Activated CD4-positive, alpha-beta T cell treated with anti-CD3 and anti-CD28 coated beads, Interleukin-2, Interleukin-4, amounts not matched to agents 100 ng/mL and 50 ng/mL, durations not matched to agents 16 hours and 8 hours (primary cell): ENCODE measurements at regions not wholly inside any gene's neighbourhood (a gene's known extent, or its start where the extent isn't known, plus 50 kb on each side); places are given as distances from the start of the nearest gene placed in this dataset.
"Not testable (repeated sequence)": the region's sequence is repeated elsewhere in the genome, so short reads cannot be mapped to it uniquely, and the experiment has no call there.

Experiments used
- DNase-seq: peaks from one replicate; pipeline ENCODE4 v3.0.0-alpha.2; 2020; ENCODE audit warnings: low spot score

DNA sequence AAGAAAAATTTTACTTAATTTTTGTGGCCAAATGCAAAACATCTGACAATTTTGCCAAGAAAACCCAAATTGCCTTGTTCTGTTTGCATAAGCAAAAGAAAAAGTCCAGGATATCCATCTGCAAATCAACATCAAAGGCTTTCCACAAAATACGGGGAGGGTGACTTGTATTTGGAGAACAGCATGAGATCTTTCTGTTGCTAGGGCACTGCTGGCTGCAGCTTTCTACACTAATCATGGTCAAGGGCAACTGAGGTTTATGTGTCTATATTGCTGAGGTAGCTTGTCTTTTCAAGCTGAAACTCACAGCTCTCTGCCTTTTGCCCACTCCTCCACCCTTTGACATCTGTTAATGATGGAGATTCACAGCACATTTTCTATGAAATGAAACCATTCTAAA is 389.1 kb downstream of the NKX6-1 start:
- DNase-seq, result no peak

DNA sequence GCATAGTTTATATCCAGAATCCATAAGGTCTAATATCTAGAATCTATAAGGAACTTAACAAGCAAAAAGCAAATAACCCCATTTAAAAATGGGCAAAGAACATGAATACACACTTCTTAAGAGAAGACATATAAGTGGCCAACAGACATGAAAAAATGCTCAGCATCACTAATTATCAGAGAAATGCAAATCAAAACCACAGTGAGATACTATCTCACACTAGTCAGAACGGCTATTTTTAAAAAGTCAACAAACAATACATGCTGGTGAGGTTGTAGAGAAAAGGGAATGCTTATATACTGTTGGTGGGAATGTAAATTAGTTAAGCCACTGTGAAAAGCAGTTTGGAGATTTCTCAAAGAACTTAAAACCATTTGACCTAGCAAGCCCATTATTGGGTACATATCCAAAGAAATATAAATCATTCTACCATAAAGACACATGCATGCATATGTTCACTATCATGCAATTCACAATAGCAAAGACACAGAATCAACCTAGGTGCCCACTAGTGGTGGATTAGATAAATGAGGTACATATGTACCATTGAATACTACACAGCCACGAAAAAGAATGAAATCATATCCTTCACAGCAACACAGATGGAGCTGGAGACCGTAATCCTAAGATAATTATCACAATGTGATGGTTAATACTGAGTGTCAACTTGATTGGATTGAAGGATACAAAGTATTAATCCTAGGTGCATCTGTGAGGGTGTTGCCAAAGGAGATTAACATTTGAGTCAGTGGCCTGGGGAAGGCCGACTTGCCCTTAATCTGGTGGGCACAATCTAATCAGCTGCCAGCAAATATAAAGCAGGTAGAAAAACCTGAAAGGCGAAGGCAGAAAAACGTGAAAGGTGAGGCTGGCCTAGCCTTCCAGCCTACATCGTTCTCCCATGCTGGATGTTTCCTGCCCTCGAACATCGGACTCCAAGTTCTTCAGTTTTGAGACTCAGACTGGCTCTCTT is 397.2 kb downstream of the NKX6-1 start:
- DNase-seq, result not testable (repeated sequence)

DNA sequence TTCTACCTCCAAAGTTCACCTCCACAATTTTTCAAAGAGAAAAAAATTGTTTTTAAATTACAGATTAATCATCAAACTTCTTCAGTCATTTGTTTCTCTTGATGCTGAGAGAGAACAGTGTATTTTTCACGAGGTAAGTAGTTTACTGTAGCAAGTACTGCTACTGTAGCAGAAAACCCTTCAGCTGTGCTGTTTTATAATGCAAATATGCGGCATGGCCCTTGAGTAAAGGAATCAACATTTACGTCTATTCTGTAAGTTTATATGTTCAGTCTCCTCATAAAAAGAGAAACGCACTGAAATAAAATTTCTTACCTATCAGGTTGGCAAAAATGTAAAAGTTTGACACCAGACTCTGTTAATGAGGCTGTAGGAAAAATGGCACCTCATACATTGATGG is 399.0 kb downstream of the NKX6-1 start:
- no peak for DNase-seq

DNA sequence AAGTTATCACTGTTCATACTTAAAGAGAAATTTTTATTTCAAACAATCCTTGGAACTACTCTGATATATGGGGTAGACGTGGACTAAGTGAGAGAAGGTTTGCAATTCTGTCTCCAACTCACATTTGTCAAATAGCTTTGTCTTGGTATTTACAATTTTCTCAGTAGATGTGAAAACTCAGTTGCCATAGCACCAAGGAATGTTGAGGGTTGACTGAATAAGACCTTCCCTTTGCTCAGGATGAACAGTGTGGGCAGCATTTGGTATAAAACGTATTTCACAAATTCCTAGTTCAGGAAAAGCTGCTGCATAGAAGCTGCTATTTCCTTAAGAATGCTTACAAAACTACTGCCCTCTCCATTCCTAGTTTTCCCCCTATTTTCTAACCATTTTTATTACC is 399.5 kb downstream of the NKX6-1 start:
- no peak for DNase-seq

DNA sequence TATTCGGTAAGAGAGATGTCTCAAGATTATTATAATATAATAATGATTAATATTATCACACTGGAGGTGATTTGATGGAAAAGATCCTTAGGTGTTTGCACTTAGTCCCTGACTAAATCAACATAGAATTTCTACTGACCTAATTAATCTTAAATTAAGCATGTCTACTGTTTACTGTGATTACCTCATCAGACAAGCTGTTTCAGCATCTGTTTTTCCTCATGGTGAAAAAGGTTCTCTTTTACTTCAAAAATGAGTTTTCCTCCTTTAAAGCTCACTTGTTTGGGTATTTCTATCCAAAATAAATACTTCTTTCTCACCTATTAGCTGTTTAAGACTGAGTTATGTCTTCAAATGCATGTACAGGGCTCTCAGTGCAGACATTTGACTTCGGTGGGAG is 407.8 kb downstream of the NKX6-1 start:
- no peak for DNase-seq

DNA sequence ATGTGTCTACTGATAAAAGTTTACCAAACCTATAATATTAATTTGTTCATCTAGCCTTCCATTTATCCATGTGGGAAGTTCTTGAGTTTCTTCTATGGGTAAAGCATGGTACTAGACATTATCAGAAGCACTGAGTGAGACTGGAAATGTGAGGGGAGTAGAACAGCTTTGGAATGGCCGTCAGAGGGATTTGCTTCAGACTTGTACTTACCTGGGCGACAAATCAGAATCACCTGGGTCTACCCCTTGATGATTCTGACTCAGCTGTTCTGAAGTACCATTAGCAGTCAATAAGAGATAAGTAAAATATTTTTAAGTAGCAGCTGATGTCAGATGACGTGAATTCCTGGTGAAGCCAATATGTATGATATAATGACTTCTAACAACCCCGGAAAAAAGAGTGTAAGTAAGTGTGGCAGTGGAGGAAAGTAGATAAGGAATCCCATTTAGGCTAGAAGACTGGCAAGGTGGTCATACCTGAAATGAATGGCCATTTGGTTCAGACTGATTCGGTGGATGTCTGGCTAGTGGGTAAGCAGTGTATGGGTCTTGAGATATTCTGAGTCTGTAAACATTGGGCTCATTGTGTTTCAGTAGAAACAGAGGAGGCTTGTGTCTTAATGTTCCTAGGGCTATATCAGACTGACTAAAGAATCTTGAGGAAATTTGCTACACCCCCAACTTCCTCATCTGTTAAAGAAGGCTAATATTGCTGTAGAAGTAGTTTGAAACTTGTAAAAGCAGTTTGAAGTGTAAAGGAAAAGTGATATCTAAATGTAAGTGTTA is 409.2 kb downstream of the NKX6-1 start:
- DNase-seq, result no peak

DNA sequence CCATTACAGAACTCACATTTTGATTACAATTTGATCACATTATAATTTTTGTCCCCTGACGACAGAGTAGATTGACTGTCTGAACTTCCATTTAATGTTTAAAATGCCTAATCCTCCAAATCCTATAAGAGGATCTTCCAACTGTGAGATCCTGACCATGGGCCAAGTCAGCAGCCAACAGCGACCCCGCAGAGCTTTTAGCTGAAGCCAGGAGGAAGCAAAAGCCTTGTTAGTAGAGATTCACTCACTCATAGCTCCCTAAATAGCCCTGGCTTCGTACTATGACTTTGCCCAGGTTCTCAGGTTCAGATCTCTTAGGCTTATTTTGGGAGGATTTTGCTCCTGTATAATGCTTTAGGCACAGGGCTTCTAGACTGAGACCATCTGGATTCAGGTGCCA is 413.1 kb downstream of the NKX6-1 start:
- no peak for DNase-seq

DNA sequence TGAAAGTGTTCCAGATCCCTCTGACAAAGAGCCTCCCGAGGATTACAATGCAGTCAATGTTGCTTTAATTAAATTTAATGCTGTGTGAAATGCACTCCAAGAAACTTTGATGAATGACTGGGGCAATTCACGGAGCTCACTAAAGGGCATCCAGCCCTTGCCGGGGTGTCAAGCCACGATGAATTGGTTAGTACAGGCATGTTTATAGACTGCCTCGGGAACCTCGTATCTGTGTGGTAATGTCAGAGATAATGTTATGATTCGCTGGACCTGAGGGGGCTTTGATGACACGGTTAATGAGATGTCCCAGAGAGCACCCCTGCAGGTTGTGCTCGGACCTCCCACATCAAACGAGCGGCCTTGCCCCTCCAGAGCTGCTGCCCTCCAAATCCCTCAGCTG is 428.8 kb downstream of the NKX6-1 start:
- DNase-seq, result no peak

DNA sequence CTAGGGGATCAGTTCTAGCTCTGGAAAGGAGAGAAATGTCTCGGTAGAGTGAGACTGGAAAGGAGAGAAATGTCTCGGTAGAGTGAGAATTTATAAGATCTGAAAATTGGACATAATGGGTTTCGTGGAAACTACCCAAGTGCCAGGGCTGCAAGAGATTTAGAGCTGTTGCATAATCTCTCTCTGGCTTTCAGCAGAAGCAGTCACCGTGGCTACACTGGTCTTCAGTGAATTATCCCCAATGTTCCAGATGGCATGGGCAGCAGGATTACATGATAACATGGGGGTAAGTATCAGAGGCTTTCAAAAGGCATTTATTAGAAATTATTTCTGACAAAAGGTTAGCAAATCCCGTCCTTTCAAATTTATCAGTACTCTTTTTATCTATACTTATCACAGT is 435.5 kb downstream of the NKX6-1 start:
- no peak for DNase-seq

DNA sequence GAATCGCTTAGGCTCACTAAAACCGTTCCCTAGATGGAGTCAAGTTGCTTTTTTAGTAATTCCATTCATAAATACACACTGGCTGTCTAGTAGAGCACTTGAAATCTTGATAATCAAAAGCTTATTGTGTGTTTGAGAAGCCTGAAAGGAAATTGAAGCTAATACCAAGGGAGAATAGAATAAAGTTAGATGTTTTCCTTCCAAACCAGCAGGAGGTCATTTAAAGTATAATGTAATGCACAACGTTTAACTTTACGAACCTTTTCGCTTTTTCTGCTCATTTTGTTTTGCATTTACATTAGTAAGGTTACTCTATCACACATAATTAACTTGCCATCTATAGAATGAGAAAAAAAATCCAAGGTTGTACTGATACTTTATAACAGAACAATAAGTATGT is 440.9 kb downstream of the NKX6-1 start:
- DNase-seq, result no peak

DNA sequence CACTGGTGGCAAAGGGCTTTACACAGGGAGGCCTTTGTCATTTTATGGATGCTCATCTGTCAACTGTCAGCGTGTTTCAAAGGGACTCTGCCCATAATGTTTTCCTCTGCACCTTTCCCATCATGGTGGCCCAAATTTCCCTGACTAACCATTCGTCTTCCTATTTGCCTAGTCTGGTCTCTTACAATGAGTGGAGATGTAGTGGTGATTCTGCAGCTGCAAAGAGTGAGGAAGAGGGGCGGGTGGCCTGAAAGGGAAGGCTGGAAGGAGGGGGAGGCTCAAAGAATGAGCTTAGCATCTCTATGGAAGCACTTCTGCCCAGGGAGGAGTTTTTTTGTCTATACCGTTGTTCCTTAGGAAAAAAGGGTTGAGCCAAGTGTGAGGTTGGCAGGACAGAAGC is 447.5 kb downstream of the NKX6-1 start:
- no peak for DNase-seq

DNA sequence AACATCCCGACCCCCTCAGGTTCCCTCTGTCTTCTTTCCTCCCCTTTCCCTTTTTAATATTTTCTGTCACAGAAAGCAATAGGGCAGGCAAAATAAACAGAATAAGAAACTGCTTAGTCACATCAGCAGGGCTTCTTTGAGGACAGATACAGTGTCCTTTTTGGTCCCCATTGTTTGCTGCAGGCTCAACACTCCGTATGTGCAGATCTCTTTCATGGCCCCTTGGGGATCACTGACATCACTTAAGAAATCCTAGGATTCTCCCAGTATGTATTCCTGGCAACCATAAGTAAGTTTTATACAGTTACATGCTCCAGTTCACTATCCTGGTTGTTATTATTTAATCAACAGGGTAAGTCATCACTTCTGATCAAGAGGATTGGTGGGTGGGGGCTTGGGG is 448.0 kb downstream of the NKX6-1 start:
- no peak for DNase-seq

DNA sequence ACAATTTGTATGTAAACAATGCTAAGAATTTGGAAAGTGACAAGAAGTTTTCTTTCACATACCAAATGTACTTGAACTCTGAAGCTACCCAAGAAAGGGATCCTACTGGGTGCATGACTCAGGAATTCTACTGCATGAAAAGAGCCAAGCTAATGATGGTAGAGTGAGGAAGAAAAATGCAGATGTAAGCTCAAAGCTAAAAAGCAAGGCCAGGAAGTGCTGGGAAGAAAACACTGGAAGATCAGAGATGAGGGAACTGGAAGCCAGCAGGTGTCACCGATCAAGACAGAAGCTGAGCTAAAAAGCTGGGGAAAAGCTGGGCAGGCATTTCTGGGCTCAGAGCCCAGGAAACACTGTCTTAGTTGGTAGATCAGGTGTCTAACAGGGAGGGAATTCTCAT is 449.1 kb downstream of the NKX6-1 start:
- no peak for DNase-seq

DNA sequence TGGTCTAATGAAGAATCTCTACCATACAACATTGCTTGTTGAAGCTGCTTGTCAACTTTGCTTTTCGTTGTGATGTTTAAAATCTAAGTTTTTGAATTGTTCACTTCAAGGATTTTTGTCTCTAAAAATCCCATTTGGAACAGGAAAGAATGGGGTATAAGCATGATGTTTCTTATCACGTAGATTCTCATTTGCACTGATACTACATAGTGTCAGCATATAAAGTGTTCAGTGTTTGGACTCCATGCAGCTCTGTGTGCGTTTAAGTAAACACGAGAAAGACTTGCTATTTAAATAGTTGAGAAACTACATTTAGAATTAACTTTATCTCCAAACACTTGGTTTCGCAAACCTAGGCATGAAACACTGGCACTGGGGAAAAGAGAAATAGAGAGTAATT is 452.5 kb downstream of the NKX6-1 start:
- no peak for DNase-seq

DNA sequence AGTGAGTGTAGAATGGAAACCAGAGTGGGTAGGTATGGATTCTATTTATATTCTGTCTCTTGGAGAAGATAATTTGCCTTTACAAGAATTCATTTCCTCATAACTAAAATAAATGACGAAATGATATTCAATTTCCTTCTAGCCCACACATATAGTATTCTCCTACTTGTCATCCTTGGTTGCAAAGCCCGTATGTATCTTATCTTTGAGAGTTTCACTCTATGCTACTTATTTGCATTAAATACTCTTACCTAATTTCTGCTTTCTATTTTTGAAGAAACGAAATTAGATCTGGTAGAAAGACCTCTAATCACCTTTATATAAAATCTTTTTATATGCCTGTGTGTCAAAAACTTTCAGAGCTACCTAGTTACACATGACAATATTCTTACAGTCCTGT is 457.7 kb downstream of the NKX6-1 start:
- no peak for DNase-seq

DNA sequence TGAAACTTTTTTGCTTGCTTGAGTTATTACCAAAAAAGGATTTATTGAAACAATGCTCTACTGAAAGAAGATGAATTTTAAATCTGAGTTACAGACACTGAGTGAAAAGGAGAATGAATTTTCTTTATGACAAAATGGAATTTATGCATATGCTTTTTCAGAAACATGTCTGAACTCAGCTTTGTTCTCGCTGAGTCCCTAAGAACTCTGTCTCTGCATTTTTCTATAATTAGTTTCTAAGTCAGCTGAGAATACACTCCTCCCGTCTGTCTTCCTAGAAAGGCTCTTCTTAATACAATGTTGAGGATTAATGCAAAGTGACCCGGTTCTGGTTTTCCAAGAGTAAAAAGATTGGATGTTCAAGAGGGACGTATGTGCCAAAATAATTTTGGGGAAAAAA is 463.5 kb downstream of the NKX6-1 start:
- no peak for DNase-seq

DNA sequence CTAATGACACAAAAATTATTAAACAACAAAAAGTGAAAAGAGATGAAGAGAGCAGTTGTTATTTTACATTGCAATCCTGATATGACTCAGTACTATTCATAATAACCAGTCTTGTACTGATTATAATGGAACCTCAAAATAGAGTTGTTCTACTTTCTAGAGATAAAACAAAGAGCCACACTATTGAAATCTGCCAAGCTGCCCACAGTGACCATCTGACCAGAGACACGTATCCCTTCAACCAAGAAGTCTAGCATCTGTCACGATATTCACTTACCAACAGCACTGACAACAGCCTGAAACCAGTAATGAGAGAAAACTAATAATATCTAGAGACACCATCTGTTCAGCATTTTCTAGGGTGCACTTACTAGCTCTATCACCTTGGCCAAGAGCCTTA is 466.7 kb downstream of the NKX6-1 start:
- DNase-seq, result no peak

DNA sequence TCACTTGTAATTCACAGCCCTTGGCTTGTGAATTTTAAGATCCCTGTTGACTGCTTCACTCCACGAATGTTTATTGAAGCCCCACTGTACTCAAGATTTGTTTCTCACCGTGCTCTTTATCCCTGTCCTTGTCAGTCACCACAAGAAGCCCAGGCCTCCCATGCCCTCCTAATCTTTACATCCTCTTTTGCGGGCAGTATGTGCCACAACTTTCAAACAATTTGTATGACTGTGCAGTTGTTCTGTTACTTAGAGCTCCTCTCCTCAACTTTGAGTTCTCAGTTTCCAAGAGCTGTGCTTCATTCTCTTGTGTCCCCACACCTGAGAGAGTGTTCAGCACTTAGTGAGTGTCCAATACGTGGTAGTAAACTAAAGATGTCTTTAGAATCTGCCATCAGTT is 467.7 kb downstream of the NKX6-1 start:
- no peak for DNase-seq

DNA sequence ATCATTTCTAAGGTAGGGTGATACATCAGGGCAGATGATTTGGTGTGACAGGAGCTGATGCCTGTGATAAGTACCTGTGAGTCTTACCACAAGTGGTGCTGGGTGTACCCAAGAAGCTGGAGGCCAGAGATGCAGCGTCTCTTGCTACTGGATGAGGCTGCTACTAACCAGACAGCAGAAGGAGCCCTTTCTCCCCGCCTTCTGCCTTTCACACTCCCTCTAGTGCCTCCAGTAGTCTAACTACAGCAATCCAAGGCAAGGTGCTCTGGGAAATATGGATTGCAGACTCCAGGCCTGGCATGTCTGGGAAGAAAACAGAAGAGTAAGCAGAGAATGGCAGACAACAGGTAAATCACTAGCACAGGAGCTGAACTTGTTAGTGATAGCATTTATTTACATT is 470.8 kb downstream of the NKX6-1 start:
- DNase-seq, result no peak

DNA sequence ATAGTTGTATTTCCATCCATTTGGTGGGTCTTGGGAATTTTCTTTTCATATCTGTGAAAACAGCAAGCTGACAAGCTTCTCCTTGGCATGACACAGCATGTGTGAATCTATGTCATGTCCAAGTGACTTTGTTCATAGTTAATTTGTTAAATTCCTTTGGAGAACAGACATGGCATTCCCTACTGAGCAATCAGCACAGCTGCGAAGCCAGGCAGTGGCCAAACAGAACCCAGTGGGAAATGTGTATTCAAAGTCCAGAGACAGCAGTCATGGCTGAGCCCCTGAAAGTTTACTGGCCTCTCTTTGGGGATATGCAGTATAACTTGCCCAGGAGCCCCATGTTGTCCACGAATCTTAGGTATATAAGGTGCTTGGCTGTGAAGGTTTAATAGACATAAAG is 474.7 kb downstream of the NKX6-1 start:
- DNase-seq, result no peak

DNA sequence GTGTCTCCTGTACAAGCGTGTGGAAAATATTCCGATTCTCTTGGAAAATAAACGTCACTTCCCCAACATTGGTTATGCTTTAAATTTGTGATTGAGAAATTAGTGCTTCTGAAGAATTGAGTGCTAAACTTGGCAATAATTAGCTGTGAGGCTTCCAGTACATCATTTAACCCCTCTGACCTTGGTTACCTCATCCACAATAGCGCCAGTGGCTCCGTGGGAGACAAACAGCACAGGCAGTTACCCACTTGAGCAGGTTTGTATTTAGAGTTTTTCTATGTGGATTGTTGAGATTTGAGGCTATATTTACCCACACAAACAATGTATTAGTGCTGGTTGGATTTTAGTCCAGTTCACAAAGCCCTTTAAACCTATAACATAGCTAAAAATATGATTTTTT is 476.5 kb downstream of the NKX6-1 start:
- DNase-seq, result no peak

DNA sequence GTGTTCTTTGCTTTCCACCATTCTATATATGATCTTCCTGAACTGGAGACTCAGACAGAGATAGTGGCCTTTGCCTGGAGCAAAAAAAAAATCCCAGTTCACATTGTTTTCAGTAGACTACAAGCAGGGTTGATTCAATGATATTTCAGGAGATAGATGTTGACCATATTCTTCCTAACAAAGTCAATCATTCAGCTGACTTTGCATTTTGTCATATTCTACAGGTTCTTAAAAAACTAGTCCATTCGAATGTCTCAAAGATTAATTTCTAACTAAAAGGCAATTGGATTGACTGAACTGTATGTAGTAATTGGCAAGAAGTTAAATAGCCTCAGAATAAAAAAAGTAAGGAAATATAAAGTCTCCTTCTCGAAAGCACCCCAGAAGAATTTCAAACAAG is 479.5 kb downstream of the NKX6-1 start:
- no peak for DNase-seq

DNA sequence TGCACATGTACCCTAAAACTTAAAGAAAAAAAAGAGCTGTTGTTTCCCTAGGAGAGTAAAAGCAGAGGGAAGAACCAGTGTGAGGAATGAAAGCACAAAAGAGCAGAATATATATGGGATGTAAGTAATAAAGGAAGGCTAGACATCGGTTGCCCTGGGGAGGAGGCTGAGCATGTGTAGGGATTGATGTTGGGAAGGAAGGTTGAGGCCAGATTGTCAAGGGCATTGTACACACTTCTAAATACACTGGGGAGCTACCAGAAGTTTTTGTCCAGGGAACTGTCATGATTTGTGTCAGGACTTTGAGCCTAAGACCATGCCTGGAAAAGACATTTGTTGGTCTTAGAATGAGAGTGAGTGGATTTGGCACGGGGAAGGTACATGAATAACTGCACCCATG is 467.1 kb downstream of the GPAT3 start:
- DNase-seq, result no peak
